ENCODE measurements at regions not wholly inside any gene's neighbourhood (a gene's known extent, or its start where the extent isn't known, plus 50 kb on each side); places are given as distances from the start of the nearest gene placed in this dataset.
"Not testable (repeated sequence)": the region's sequence is repeated elsewhere in the genome, so short reads cannot be mapped to it uniquely, and the experiment has no call there.

- TF ChIP-seq CTCF (conservative IDR thresholded peaks at IDR 0.05; ENCODE audit: low read depth, low read length): no peak
- no peak overlapping the region for H3K4me3 ChIP-seq (ENCODE audit: low read depth, low read length)
- no peak for DNase-seq (ENCODE audit: low read depth)
Measured at GRCh38 chr2:40666398-40666797, 214.5 kb upstream of the SLC8A1 start.

DNA sequence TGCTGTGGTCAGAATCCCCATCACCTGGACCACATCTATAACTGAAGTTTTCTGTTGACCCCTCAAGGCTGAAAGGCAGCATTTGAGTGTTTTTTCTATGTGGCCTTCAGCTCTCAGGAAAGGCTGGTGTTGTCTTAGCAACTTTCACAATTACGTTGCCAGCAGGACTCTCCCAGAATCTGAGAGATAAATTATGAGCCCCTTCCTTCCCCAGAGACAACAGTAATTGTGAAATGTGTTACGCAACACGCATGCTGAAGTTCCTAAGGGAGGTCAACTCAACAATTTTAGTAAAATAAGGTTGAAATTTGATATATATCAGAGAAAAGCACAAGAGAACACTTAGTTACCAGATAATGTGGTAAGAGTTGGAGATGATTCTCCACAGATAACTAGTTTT, 216.5 kb upstream of the SLC8A1 start:
- no peak for TF ChIP-seq CTCF (conservative IDR thresholded peaks at IDR 0.05; ENCODE audit: low read depth, low read length)
- DNase-seq (ENCODE audit: low read depth): peak; percentile 36
- no peak overlapping the region for H3K4me3 ChIP-seq (ENCODE audit: low read depth, low read length)

- H3K4me3 ChIP-seq (ENCODE audit: low read depth, low read length); DNase-seq (ENCODE audit: low read depth): not testable (repeated sequence)
Measured at GRCh38 chr2:40676134-40676790, 224.4 kb upstream of the SLC8A1 start.

DNA sequence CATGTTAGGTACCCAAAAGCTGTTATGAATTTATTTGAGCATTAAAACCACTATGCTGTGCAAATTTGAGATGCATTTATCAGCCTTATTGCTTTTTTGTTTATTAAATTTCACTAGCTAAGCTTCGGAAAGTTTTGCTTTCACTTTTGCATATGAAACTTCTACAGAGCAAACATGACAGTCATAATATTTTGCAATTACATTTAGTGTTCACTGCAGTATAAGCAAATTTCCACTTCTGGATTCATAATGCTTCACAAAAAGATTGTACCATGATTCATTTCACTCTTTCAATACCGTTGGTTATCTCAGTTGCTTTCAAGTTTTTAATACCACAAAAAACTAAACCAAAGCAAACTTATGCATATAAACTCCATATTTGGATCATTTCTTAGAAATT, 228.7 kb upstream of the SLC8A1 start:
- no peak overlapping the region for H3K4me3 ChIP-seq (ENCODE audit: low read depth, low read length)
- TF ChIP-seq CTCF (conservative IDR thresholded peaks at IDR 0.05; ENCODE audit: low read depth, low read length): no peak
- DNase-seq (ENCODE audit: low read depth): no peak

DNA sequence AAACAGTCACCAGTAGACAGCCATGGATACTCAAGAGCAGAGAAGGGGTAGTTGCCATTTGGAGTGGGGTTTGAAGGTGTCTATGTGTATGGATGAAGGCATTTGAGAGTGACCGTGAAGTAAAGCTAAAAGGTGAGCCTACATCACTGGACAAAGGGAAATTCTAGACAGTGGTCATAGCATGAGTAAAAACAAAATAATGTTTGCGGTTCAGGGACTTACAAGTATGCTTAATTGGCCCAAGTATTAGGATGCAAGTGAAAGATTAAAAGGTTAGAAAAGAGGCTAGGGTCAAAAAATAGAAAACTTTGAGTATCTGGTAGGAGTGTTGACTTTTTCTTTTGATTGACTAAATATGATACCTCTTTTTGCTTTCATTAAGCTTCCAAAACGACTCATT, 238.1 kb upstream of the SLC8A1 start:
- no peak for TF ChIP-seq CTCF (conservative IDR thresholded peaks at IDR 0.05; ENCODE audit: low read depth, low read length)
- no peak overlapping the region for H3K4me3 ChIP-seq (ENCODE audit: low read depth, low read length)
- no peak for DNase-seq (ENCODE audit: low read depth)

DNA sequence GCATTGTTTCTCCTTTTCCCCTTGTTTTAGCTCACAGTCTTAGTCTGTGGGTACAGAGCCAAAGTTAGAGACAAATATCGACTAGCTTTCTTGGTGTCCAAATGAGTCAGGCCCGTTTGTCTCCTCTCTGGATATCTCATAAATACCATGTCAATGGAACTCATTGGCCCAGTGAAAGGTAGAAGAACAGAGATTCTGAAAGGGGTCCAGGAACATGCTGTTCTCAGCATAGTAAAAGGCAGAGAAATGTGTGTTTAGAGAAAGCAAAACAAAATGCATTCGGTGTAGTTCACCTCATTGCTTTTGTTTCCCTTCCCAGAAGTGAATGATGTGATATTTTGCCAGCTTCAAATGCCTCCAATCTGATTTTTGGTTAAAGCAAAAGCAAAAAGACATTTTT, 238.6 kb upstream of the SLC8A1 start:
- no peak for TF ChIP-seq CTCF (conservative IDR thresholded peaks at IDR 0.05; ENCODE audit: low read depth, low read length)
- H3K4me3 ChIP-seq (ENCODE audit: low read depth, low read length): no peak overlapping the region
- DNase-seq (ENCODE audit: low read depth): no peak

GRCh38 chr2:40700231-40700954, 248.5 kb upstream of the SLC8A1 start:
- DNase-seq (ENCODE audit: low read depth): no peak
- no peak overlapping the region for H3K4me3 ChIP-seq (ENCODE audit: low read depth, low read length)
- no peak for TF ChIP-seq CTCF (conservative IDR thresholded peaks at IDR 0.05; ENCODE audit: low read depth, low read length)

- H3K4me3 ChIP-seq (ENCODE audit: low read depth, low read length); DNase-seq (ENCODE audit: low read depth): not testable (repeated sequence)
Measured at GRCh38 chr2:40712197-40712894, 260.5 kb upstream of the SLC8A1 start.
